ENCODE measurements at regions not wholly inside any gene's neighbourhood (a gene's known extent, or its start where the extent isn't known, plus 50 kb on each side); places are given as distances from the start of the nearest gene placed in this dataset.
"Not testable (repeated sequence)": the region's sequence is repeated elsewhere in the genome, so short reads cannot be mapped to it uniquely, and the experiment has no call there.

GRCh38 chrX:149420566-149420965 lies 84.5 kb downstream of the IDS start:
- not testable (repeated sequence) for DNase-seq

- DNase-seq, result no peak
Observed at GRCh38 chrX:149398027-149398426, 107.1 kb downstream of the IDS start.

- no peak for DNase-seq
Observed at GRCh38 chrX:149392921-149393320, 112.2 kb downstream of the IDS start.

- no peak for DNase-seq
Observed at GRCh38 chrX:149383852-149384251, 121.3 kb downstream of the IDS start.

GRCh38 chrX:149374751-149375150 lies 130.4 kb downstream of the IDS start:
- no peak for DNase-seq

- no peak for DNase-seq
Observed at GRCh38 chrX:149372866-149373265, 132.2 kb downstream of the IDS start.

GRCh38 chrX:149371986-149372385 lies 133.1 kb downstream of the IDS start:
- DNase-seq, result no peak

GRCh38 chrX:149370097-149370496 lies 135.0 kb downstream of the IDS start:
- no peak for DNase-seq

- no peak for DNase-seq
Observed at GRCh38 chrX:149365552-149365951, 139.6 kb downstream of the IDS start.

- DNase-seq, result no peak
Observed at GRCh38 chrX:149365061-149365460, 140.0 kb downstream of the IDS start.

- no peak for DNase-seq
Observed at GRCh38 chrX:149363965-149364364, 141.1 kb downstream of the IDS start.

GRCh38 chrX:149346306-149346705 lies 158.8 kb downstream of the IDS start:
- DNase-seq, result no peak

GRCh38 chrX:149322316-149322715 lies 182.8 kb downstream of the IDS start:
- no peak for DNase-seq

GRCh38 chrX:149313871-149314371 lies 191.2 kb downstream of the IDS start:
- DNase-seq, result peak in 1 of 2 experiments; percentile 4

- DNase-seq, result no peak
Observed at GRCh38 chrX:149312988-149313387, 192.1 kb downstream of the IDS start.

GRCh38 chrX:149312097-149312496 lies 193.0 kb downstream of the IDS start:
- no peak for DNase-seq

GRCh38 chrX:149302705-149303104 lies 202.4 kb downstream of the IDS start:
- no peak for DNase-seq

- no peak for DNase-seq
Observed at GRCh38 chrX:149298111-149298510, 207.0 kb downstream of the IDS start.

- no peak for DNase-seq
Observed at GRCh38 chrX:149296092-149296491, 209.0 kb downstream of the IDS start.

GRCh38 chrX:149286940-149287349 lies 218.2 kb downstream of the IDS start:
- peak in 1 of 2 experiments; percentile 5 for DNase-seq

- DNase-seq, result no peak
Observed at GRCh38 chrX:149284616-149285015, 220.5 kb downstream of the IDS start.

GRCh38 chrX:149283853-149284252 lies 221.3 kb downstream of the IDS start:
- DNase-seq, result no peak

- no peak for DNase-seq
Observed at GRCh38 chrX:149282909-149283308, 222.2 kb downstream of the IDS start.

GRCh38 chrX:149280011-149280410 lies 225.1 kb downstream of the IDS start:
- no peak for DNase-seq

- DNase-seq, result no peak
Observed at GRCh38 chrX:149275836-149276235, 229.3 kb downstream of the IDS start.

Measured in cerebellar nuclear complex (tissue), 1 donor.